CD8-positive, alpha-beta memory T cell (primary cell): ENCODE measurements at regions not wholly inside any gene's neighbourhood (a gene's known extent, or its start where the extent isn't known, plus 50 kb on each side); places are given as distances from the start of the nearest gene placed in this dataset.
"Not testable (repeated sequence)": the region's sequence is repeated elsewhere in the genome, so short reads cannot be mapped to it uniquely, and the experiment has no call there.

ENCODE experiments used
- CTCF ChIA-PET: fragments of 350-600 bp; sonication (Branson Sonifier 250); formaldehyde crosslinking; loops from one replicate; lab custom pipeline; 2021; ENCODE audit warnings: antibody characterized with exemption; lab: Charles Lee
- POLR2A ChIA-PET: fragments of 350-600 bp; sonication (Branson Sonifier 250); formaldehyde crosslinking; loops from one replicate; lab custom pipeline; 2021; ENCODE audit warnings: antibody characterized with exemption; lab: Charles Lee
- DNase-seq, 5 donors: peaks; one replicate each; pipeline versions ENCODE4 v3.0.0 to v3.0.0-alpha.2; 2020 to 2022; ENCODE audit warnings: mixed read lengths in 1 of 5
- H3K27ac ChIP-seq: one replicate; pipeline ENCODE4 v1.7.0; 2013; ENCODE audit warnings: low read depth, mild to moderate bottlenecking, low read length, moderate library complexity
- H3K27me3 ChIP-seq: 2 replicates; pipeline ENCODE4 v1.7.0; 2013; ENCODE audit warnings: low read length, mild to moderate bottlenecking; ENCODE audit not compliant: insufficient read depth, poor library complexity, severe bottlenecking
- H3K36me3 ChIP-seq: 2 replicates; pipeline ENCODE4 v1.7.0; 2013; ENCODE audit warnings: mild to moderate bottlenecking, low read length, moderate library complexity; ENCODE audit not compliant: insufficient read depth
- H3K4me1 ChIP-seq: 2 replicates; pipeline ENCODE4 v1.7.0; 2013; ENCODE audit warnings: mild to moderate bottlenecking, low read length, moderate library complexity; ENCODE audit not compliant: insufficient read depth
- H3K4me3 ChIP-seq: 2 replicates; pipeline ENCODE4 v1.7.0; 2013; ENCODE audit warnings: mild to moderate bottlenecking, low read length
- H3K9me3 ChIP-seq: 2 replicates; pipeline ENCODE4 v1.7.0; 2013; ENCODE audit warnings: mild to moderate bottlenecking, low read length
- H3K27ac Mint-ChIP-seq, 8 donors: one replicate each; pipeline ENCODE4 v1.8.0; 2020 to 2021; ENCODE audit warnings: mixed read lengths in 8 of 8, mild to moderate bottlenecking in 6 of 8, inconsistent platforms in 3 of 8, moderate library complexity in 3 of 8
- H3K27me3 Mint-ChIP-seq, 2 donors: one replicate each; pipeline ENCODE4 v1.8.0; 2020 to 2021; ENCODE audit warnings: mixed read lengths in 2 of 2, mild to moderate bottlenecking in 1 of 2, moderate library complexity in 1 of 2
- H3K36me3 Mint-ChIP-seq, 3 donors: one replicate each; pipeline ENCODE4 v1.8.0; 2020 to 2021; ENCODE audit warnings: mixed read lengths in 3 of 3, inconsistent platforms in 1 of 3, mild to moderate bottlenecking in 1 of 3
- H3K4me1 Mint-ChIP-seq, 3 donors: one replicate each; pipeline ENCODE4 v1.8.0; 2020 to 2021; ENCODE audit warnings: mixed read lengths in 3 of 3, inconsistent platforms in 1 of 3, mild to moderate bottlenecking in 1 of 3
- H3K4me3 Mint-ChIP-seq, 7 donors: one replicate each; pipeline ENCODE4 v1.8.0; 2020 to 2021; ENCODE audit warnings: mixed read lengths in 7 of 7, mild to moderate bottlenecking in 6 of 7, moderate library complexity in 4 of 7, inconsistent platforms in 2 of 7
- H3K9me3 Mint-ChIP-seq, 5 donors: one replicate each; pipeline ENCODE4 v1.8.0; 2020 to 2022; ENCODE audit warnings: mixed read lengths in 5 of 5, mild to moderate bottlenecking in 3 of 5, moderate library complexity in 2 of 5, inconsistent platforms in 1 of 5

DNA sequence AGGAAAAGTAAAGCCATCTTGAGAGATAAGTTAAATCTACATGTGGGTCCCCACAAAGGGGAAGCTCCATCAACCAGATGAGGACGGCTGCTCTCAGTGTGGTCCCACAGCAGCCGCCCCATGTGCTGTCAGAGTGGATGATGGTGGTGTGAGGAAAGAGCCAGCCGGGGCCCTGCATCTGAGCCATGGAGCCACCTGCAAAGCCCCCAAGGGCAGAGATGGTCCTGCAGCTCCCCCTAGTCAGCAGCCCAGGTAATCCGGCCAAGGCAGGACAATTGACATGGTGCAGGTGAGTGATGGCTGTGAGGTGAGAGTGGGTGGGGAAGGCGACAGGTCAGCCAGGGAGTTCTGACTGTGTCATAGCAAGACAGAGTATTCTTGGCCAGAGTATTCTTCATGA lies 458.8 kb downstream of the ICE1 start:
- H3K27ac ChIP-seq = no peak overlapping the region
- H3K9me3 ChIP-seq = no peaks in the 10 kb centered on the region
- Mint-ChIP-seq H3K36me3 (no peaks in the 10 kb centered on the region), H3K27me3 (peaks cover 11 to 21% of the 10 kb centered on the region in 2 donors), H3K4me1 (no peaks in the 10 kb centered on the region), H3K27ac (no peak overlapping the region), H3K4me3 (no peak overlapping the region), H3K9me3 (peaks cover 0 to 3% (median 0%) of the 10 kb centered on the region in 5 donors)
- CTCF ChIA-PET = no interaction called here
- H3K36me3 ChIP-seq = no peaks in the 10 kb centered on the region
- POLR2A ChIA-PET = no interaction called here
- no peaks in the 10 kb centered on the region for H3K4me1 ChIP-seq
- no peak for DNase-seq
- H3K4me3 ChIP-seq = no peak overlapping the region
- no peaks in the 10 kb centered on the region for H3K27me3 ChIP-seq

DNA sequence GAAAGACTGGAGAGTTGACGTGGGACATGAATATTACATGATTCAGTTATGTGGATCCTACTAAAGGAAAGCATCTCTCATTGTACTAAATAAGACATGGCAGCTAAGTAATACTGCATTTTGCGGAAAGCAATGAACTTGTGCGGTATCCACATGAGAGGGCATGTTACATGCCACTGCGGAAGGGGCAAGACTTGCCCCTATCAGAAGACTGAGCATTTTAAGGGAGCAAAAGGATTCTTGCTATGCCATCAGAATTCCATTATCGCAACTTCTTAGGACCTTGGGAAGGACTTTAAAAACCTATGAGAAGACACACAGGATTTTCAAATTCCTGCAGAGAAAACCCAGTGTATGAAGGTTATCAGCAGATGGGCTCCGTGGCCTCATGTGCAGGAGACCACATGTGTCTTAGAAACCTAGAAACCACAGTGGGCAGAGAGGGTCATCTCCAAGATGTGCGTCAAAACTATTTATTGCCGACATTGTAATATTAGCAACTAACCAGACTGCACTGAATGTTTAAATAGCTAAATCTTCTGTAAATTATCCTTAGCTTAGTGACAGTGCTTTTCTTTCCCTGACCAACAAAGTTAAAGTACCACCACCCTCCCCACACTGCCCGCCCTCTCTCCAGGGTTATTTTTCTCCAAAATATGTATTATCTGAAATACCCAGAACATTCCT lies 457.7 kb downstream of the ICE1 start:
- H3K9me3 ChIP-seq = no peaks in the 10 kb centered on the region
- Mint-ChIP-seq H3K36me3 (no peaks in the 10 kb centered on the region), H3K4me1 (no peaks in the 10 kb centered on the region), H3K4me3 (no peak overlapping the region), H3K27me3 (peaks cover 13 to 26% of the 10 kb centered on the region in 2 donors), H3K9me3 (peaks cover 0 to 3% (median under 1%) of the 10 kb centered on the region in 5 donors), H3K27ac (no peak overlapping the region)
- no peaks in the 10 kb centered on the region for H3K27me3 ChIP-seq
- POLR2A ChIA-PET = no interaction called here
- H3K36me3 ChIP-seq = no peaks in the 10 kb centered on the region
- no peak for DNase-seq
- no peak overlapping the region for H3K4me3 ChIP-seq
- CTCF ChIA-PET = no interaction called here
- no peaks in the 10 kb centered on the region for H3K4me1 ChIP-seq
- H3K27ac ChIP-seq = no peak overlapping the region

DNA sequence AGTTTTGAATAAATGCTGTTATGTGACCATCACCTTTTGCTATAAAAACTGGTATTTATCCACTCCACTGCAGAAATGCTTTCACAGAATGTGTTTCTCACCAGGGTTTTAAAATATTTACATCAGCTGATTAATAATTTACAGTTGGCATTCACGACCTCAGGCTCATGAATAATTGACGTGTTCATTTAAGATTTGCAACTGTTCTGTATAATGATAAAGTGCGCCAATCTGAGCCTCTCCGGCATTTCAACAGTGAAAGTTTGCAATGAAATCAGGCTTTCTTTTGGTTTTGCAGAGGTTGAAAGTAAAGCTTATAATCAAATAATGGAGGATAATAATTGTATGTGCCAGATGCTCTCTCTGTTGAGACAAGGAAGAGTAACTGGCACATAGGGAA lies 434.9 kb downstream of the ICE1 start:
- no peak for DNase-seq
- Histone ChIP-seq H3K4me3 (no peak overlapping the region), H3K36me3 (no peaks in the 10 kb centered on the region), H3K4me1 (no peaks in the 10 kb centered on the region), H3K27ac (no peak overlapping the region), H3K27me3 (no peaks in the 10 kb centered on the region), H3K9me3 (no peaks in the 10 kb centered on the region)
- Mint-ChIP-seq H3K4me3 (no peak overlapping the region), H3K4me1 (no peaks in the 10 kb centered on the region), H3K36me3 (no peaks in the 10 kb centered on the region), H3K27me3 (no peaks in the 10 kb centered on the region), H3K27ac (no peak overlapping the region), H3K9me3 (peaks cover 0 to 1% (median 0%) of the 10 kb centered on the region in 5 donors)
- ChIA-PET POLR2A (no interaction called here), CTCF (no interaction called here)

DNA sequence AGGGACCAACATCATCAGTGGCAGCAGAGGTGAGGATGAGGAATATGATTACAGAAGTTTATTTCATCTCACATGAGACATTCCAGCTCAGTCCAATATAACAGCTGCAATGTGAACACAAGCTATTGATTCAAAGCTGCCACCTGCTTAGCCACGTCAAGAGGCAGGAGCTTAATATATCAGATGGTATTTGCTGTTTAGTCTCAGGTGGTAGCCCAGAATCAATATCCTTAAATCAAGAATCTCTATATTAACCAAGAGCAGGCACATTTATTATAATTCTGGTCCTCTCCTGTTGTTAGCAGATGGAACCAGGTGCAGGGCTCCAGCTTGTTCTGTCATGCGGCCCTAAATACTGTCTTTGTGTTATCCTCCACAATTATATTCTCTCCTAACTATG lies 431.6 kb downstream of the ICE1 start:
- Mint-ChIP-seq H3K9me3 (peaks cover 0 to 5% (median 0%) of the 10 kb centered on the region in 5 donors), H3K27ac (no peak overlapping the region), H3K4me1 (no peaks in the 10 kb centered on the region), H3K4me3 (no peak overlapping the region), H3K36me3 (no peaks in the 10 kb centered on the region), H3K27me3 (peaks cover 2% of the 10 kb centered on the region in 2 donors)
- H3K36me3 ChIP-seq = no peaks in the 10 kb centered on the region
- no peak overlapping the region for H3K27ac ChIP-seq
- POLR2A ChIA-PET = no interaction called here
- H3K9me3 ChIP-seq = no peaks in the 10 kb centered on the region
- no peak overlapping the region for H3K4me3 ChIP-seq
- CTCF ChIA-PET = no interaction called here
- H3K27me3 ChIP-seq = no peaks in the 10 kb centered on the region
- no peaks in the 10 kb centered on the region for H3K4me1 ChIP-seq
- DNase-seq = no peak

DNA sequence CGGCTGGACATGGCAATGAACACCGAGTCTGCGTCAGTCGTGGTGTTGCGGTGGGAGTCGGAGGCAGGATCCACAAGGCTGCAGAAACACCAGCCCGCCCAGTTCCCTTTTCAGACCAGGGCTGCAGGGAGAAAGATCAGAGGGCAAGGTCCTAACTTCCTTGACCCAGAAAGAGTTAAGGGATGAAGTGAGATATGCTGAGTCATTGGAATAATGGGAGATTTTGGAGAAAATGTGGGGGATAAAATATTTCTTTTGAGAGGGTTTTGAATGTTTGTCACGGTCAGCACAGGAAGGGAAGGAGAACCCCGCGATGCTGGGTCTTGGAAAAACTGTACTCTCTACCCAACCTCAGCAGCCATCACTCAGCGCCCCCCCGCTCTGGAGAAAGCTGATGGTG lies 416.0 kb downstream of the ICE1 start:
- H3K36me3 ChIP-seq = no peaks in the 10 kb centered on the region
- H3K36me3 Mint-ChIP-seq = no peaks in the 10 kb centered on the region
- no peak overlapping the region for H3K4me3 Mint-ChIP-seq
- DNase-seq = no peak
- H3K27me3 ChIP-seq = no peaks in the 10 kb centered on the region
- H3K4me1 Mint-ChIP-seq = no peaks in the 10 kb centered on the region
- peaks cover 0 to 1% of the 10 kb centered on the region in 2 donors for H3K27me3 Mint-ChIP-seq
- H3K27ac ChIP-seq = no peak overlapping the region
- ChIA-PET CTCF (no interaction called here), POLR2A (interaction anchor here (0.5 kb wide), 1 partner anchor 177 kb away, joined by 6 read pairs; no protein-coding TSS in a partner anchor)
- H3K9me3 ChIP-seq = no peaks in the 10 kb centered on the region
- no peak overlapping the region for H3K27ac Mint-ChIP-seq
- H3K9me3 Mint-ChIP-seq = peaks cover 0 to 2% (median 0%) of the 10 kb centered on the region in 5 donors
- no peaks in the 10 kb centered on the region for H3K4me1 ChIP-seq
- no peak overlapping the region for H3K4me3 ChIP-seq

DNA sequence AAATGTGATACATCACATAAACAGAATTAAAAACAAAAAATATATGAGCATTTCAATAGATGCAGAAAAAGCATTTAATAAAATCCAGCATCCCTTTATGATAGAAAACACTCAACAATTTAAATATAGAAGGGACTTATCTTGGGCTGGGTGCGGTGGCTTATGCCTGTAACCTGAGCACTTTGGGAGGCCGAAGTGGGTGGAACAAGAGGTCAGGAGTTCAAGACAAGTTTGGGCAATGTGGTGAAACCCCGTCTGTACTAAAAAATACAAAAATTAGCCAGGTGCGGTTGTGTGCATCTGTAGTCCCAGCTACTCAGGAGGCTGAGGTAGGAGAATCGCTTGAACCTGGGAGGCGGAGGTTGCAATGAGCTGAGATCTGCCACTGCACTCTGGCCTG lies 409.1 kb downstream of the ICE1 start:
- H3K9me3 ChIP-seq, H3K36me3 Mint-ChIP-seq, H3K27me3 ChIP-seq, H3K4me3 Mint-ChIP-seq, POLR2A ChIA-PET, H3K4me3 ChIP-seq, H3K9me3 Mint-ChIP-seq, CTCF ChIA-PET, H3K27ac Mint-ChIP-seq, H3K4me1 ChIP-seq, H3K27ac ChIP-seq, DNase-seq, H3K36me3 ChIP-seq, H3K4me1 Mint-ChIP-seq: not testable (repeated sequence)
- peaks cover 1 to 14% of the 10 kb centered on the region in 2 donors for H3K27me3 Mint-ChIP-seq

DNA sequence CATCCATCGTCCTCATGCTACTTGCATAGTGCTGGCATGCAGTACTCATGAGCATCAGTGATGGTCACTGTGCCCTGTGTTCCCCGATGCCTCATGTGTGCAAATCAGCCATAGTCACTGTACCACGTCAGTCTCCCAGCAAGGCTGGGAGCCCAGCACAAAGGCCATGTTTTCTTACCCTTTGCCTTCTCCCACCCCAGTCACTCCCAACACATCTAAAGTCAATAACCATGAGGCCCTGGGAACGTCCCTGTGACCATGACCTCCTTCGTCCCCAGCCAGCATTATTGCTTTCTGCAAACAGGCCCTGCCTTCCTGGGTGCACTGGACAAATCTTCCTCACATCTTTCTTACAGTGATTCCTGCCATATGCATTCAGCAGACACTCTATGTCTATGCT lies 406.1 kb downstream of the ICE1 start:
- H3K36me3 Mint-ChIP-seq = no peaks in the 10 kb centered on the region
- H3K4me3 Mint-ChIP-seq = no peak overlapping the region
- CTCF ChIA-PET = no interaction called here
- Histone ChIP-seq H3K27ac (no peak overlapping the region), H3K36me3 (no peaks in the 10 kb centered on the region), H3K4me3 (no peak overlapping the region), H3K9me3 (no peaks in the 10 kb centered on the region), H3K4me1 (no peaks in the 10 kb centered on the region), H3K27me3 (peaks cover 4% of the 10 kb centered on the region)
- no peak for DNase-seq
- peak overlapping the region in 1 of 8 donors; percentile 12 for H3K27ac Mint-ChIP-seq
- H3K9me3 Mint-ChIP-seq = peaks cover 0 to 5% (median 0%) of the 10 kb centered on the region in 5 donors
- POLR2A ChIA-PET = no interaction called here
- H3K27me3 Mint-ChIP-seq = peaks cover 4 to 14% of the 10 kb centered on the region in 2 donors
- H3K4me1 Mint-ChIP-seq = no peaks in the 10 kb centered on the region

DNA sequence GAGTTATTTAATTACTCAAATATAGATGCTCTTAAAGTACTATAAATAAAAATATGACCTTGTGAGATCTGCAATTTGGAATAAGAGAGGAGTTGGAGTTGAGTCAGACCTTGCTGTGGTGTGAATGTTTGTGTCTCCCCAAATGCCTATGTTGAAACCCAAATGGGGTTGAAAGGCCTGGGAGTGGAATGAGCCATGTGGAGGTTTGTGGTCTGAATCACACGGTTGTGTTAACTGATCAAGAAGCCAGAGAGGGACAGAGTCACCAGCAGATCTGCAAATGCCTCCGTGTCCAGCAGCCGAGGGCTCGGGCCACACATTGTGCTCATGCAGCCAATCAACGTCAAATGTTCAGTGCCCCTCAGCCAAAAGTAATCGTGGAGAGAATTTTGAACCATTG lies 404.4 kb downstream of the ICE1 start:
- Histone ChIP-seq H3K27ac (no peak overlapping the region), H3K4me3 (no peak overlapping the region), H3K36me3 (no peaks in the 10 kb centered on the region), H3K9me3 (no peaks in the 10 kb centered on the region), H3K27me3 (peaks cover 4% of the 10 kb centered on the region), H3K4me1 (no peaks in the 10 kb centered on the region)
- Mint-ChIP-seq H3K4me1 (no peaks in the 10 kb centered on the region), H3K27me3 (peaks cover 3 to 14% of the 10 kb centered on the region in 2 donors), H3K27ac (no peak overlapping the region), H3K4me3 (no peak overlapping the region), H3K9me3 (peaks cover 0 to 5% (median 0%) of the 10 kb centered on the region in 5 donors), H3K36me3 (no peaks in the 10 kb centered on the region)
- ChIA-PET CTCF (no interaction called here), POLR2A (no interaction called here)
- no peak for DNase-seq
